Testis (tissue), 2 donors: ENCODE measurements at regions not wholly inside any gene's neighbourhood (a gene's known extent, or its start where the extent isn't known, plus 50 kb on each side); places are given as distances from the start of the nearest gene placed in this dataset.

Experiments
- DNase-seq: peaks from one replicate; pipeline ENCODE4 v3.0.0-alpha.2; 2019
- H3K27ac ChIP-seq, 2 donors: fragments of 200-600 bp; sonication (generic); one replicate each; pipeline ENCODE4 v1.5.1; 2019
- H3K27me3 ChIP-seq: fragments of 200-600 bp; sonication (generic); one replicate; pipeline ENCODE4 v1.5.1; 2019
- H3K36me3 ChIP-seq: fragments of 200-600 bp; sonication (generic); one replicate; pipeline ENCODE4 v1.5.1; 2017; ENCODE audit warnings: low read depth; ENCODE audit errors: missing control alignments
- H3K4me1 ChIP-seq: fragments of 200-600 bp; sonication (generic); one replicate; pipeline ENCODE4 v1.5.1; 2019
- H3K4me3 ChIP-seq, 2 donors: fragments of 200-600 bp; sonication (generic); one replicate each; pipeline ENCODE4 v1.5.1; 2017 to 2019
- H3K9me3 ChIP-seq: fragments of 200-600 bp; sonication (generic); one replicate; pipeline ENCODE4 v1.5.1; 2017
- CTCF ChIP-seq, 3 experiments: fragments of 450-650 bp in 2 of 3; fragments of 200-600 bp in 1 of 3; sonication (generic) in 1 of 3; IDR thresholded peaks; one replicate each; pipeline ENCODE4 v1.5.1; 2016 to 2019; ENCODE audit warnings: antibody characterized with exemption in 3 of 3, mild to moderate bottlenecking in 2 of 3, moderate library complexity in 1 of 3
- POLR2A ChIP-seq: fragments of 450-650 bp; IDR thresholded peaks from one replicate; pipeline ENCODE4 v1.6.1; 2017; ENCODE audit warnings: antibody characterized with exemption, mild to moderate bottlenecking, moderate library complexity
- WGBS, 2 donors: methylation state at CpG; one replicate each; pipeline ENCODE4 v1.1.5; 2018; 5-methylcytosine and 5-hydroxymethylcytosine counted together
- intact Hi-C: fragments of 100-400 bp; cut with DNase I; formaldehyde crosslinking; loops from one replicate; pipeline ENCODE4 v1.15.1; 2023; ENCODE audit warnings: low total_unique reads

- no peaks in the 10 kb centered on the region for H3K9me3 ChIP-seq
- no peaks in the 10 kb centered on the region for H3K36me3 ChIP-seq
- H3K4me1 ChIP-seq: no peaks in the 10 kb centered on the region
- TF ChIP-seq POLR2A (no peak), CTCF (IDR thresholded peaks at IDR 0.05) (no peak)
- H3K4me3 ChIP-seq: no peak overlapping the region
- DNase-seq: no peak
- H3K27ac ChIP-seq: no peak overlapping the region
- H3K27me3 ChIP-seq: no peaks in the 10 kb centered on the region
- intact Hi-C loops: no loop called here
These were observed 122.3 kb upstream of the CAMK1G start for GRCh38 chr1:209461168-209461567.

GRCh38 chr1:209462433-209462832, 121.1 kb upstream of the CAMK1G start:
- Histone ChIP-seq H3K27ac (no peak overlapping the region), H3K9me3 (no peaks in the 10 kb centered on the region), H3K36me3 (no peaks in the 10 kb centered on the region), H3K4me3 (no peak overlapping the region), H3K27me3 (no peaks in the 10 kb centered on the region), H3K4me1 (no peaks in the 10 kb centered on the region)
- TF ChIP-seq CTCF (IDR thresholded peaks at IDR 0.05) (no peak), POLR2A (no peak)
- intact Hi-C loops: no loop called here
- no peak for DNase-seq

- TF ChIP-seq POLR2A: no peak
- no peak for TF ChIP-seq CTCF (IDR thresholded peaks at IDR 0.05)
- DNase-seq: no peak
- Histone ChIP-seq H3K27ac (no peak overlapping the region), H3K36me3 (no peaks in the 10 kb centered on the region), H3K4me3 (no peak overlapping the region), H3K9me3 (no peaks in the 10 kb centered on the region), H3K27me3 (no peaks in the 10 kb centered on the region), H3K4me1 (no peaks in the 10 kb centered on the region)
- intact Hi-C loops: no loop called here
- WGBS, 2 donors: 94 to 98% methylated on average over 1 of the region's 1 CpG
These were observed 120.1 kb upstream of the CAMK1G start for GRCh38 chr1:209463441-209463840.

- no peaks in the 10 kb centered on the region for H3K4me1 ChIP-seq
- no peaks in the 10 kb centered on the region for H3K27me3 ChIP-seq
- H3K4me3 ChIP-seq: no peak overlapping the region
- TF ChIP-seq CTCF (IDR thresholded peaks at IDR 0.05) (no peak), POLR2A (no peak)
- no peak for DNase-seq
- H3K9me3 ChIP-seq: no peaks in the 10 kb centered on the region
- intact Hi-C loops: no loop called here
- no peak overlapping the region for H3K27ac ChIP-seq
- H3K36me3 ChIP-seq: no peaks in the 10 kb centered on the region
These were observed 110.5 kb upstream of the CAMK1G start for GRCh38 chr1:209473025-209473424.

DNA sequence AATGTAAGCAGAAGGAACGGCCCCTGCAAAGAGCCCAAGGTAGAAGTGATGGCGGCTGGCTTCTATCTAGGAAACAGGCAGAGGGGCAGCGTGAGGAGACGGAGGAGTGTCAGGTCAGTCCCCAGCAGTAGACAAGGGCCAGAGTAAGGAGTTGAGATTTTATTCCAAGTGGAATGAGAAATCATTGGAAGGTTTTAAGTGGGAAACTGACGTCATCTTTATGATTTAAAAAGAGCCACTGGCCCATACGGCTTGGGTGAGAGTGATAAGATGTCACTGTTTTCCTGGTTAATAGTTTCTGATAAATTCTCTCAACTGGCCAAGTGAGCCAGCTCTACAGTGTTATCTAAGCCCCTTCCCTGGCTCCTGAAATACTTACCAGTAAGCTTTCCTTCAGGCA, 103.2 kb upstream of the CAMK1G start:
- WGBS, 2 donors: 79 to 86% methylated on average over 6 of the region's 6 CpGs
- intact Hi-C loops: no loop called here
- H3K4me3 ChIP-seq: no peak overlapping the region

More for the DNA sequence above, 103.2 kb upstream of the CAMK1G start:
- H3K4me1 ChIP-seq: no peaks in the 10 kb centered on the region
- no peaks in the 10 kb centered on the region for H3K9me3 ChIP-seq
- DNase-seq: no peak
- no peaks in the 10 kb centered on the region for H3K27me3 ChIP-seq
- H3K36me3 ChIP-seq: no peaks in the 10 kb centered on the region
- H3K27ac ChIP-seq: no peak overlapping the region
- TF ChIP-seq CTCF (IDR thresholded peaks at IDR 0.05) (no peak), POLR2A (no peak)
